ENCODE measurements at regions not wholly inside any gene's neighbourhood (a gene's known extent, or its start where the extent isn't known, plus 50 kb on each side); places are given as distances from the start of the nearest gene placed in this dataset.

DNA sequence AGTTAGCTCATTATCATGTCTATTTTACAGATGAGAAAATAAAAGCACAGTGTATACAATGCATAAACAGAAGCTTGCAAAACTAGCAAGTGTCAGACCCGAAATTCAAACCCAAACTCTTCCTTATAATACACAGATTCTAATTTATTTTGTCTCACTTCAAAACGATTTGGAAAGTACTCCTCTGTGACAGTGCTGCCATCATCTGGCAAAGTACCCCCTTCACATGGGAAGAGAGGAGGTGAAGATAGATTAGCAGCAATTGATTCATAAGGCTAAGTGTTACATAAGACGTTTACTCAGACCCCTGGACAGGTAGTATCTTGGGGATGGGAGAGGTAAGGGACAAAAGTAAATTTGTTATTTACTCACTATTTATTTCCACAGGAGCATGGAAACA lies 744.0 kb upstream of the SGO1 start (continued):
- TF ChIP-seq RAD21 (IDR thresholded peaks at IDR 0.05 in 1 of 2, conservative IDR thresholded peaks at IDR 0.05 in 1 of 2; ENCODE audit: low read depth in 2 of 2, low read length in 2 of 2), result peak; percentile 87 to 88
- no peak for TF ChIP-seq NRF1 (IDR thresholded peaks at IDR 0.05; ENCODE audit: low read depth, low read length)
- TF ChIP-seq RXRA (IDR thresholded peaks at IDR 0.05; ENCODE audit: insufficient read depth, low read depth, low read length), result no peak
- TF ChIP-seq, protein P1, sequence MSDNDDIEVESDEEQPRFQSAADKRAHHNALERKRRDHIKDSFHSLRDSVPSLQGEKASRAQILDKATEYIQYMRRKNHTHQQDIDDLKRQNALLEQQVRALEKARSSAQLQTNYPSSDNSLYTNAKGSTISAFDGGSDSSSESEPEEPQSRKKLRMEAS (IDR thresholded peaks at IDR 0.05), result no peak
